HG02763 (cell line): ENCODE measurements at regions not wholly inside any gene's neighbourhood (a gene's known extent, or its start where the extent isn't known, plus 50 kb on each side); places are given as distances from the start of the nearest gene placed in this dataset.
"Not testable (repeated sequence)": the region's sequence is repeated elsewhere in the genome, so short reads cannot be mapped to it uniquely, and the experiment has no call there.

Experiments
- ATAC-seq: cut with Tn5 transposase; IDR thresholded peaks from one replicate; pipeline ENCODE4 v1.9.1; 2021; ENCODE audit warnings: mild to moderate bottlenecking, moderate library complexity; ENCODE audit not compliant: unreplicated experiment

DNA sequence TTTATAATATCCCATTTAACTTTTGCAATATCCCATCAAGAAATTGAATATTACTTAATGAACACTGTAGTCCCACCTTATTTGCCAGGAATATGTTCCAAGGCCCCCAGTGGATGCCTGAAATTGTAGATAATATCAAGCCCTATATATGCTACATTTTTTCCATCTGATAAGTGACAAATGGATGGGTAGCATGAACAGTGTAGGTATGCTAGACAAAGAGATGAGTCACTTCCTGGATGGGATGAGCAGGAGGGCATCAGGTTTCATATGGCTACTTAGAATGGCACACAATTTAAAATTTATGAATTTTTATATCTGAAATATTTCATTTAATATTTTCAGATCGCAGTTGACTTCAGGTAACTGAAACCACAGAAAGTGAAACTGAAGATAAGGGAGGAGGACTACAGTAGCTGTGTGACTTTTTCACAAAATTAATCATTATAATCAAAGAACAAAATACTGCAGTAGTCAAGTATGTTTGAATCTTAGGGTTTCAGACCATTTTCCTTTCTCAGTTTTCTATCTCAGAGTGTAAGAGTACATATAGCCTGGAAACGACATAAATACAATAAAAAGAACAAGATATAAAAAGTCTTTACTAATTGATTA lies 636.4 kb upstream of the ARRDC3 start:
- ATAC-seq, result no peak

DNA sequence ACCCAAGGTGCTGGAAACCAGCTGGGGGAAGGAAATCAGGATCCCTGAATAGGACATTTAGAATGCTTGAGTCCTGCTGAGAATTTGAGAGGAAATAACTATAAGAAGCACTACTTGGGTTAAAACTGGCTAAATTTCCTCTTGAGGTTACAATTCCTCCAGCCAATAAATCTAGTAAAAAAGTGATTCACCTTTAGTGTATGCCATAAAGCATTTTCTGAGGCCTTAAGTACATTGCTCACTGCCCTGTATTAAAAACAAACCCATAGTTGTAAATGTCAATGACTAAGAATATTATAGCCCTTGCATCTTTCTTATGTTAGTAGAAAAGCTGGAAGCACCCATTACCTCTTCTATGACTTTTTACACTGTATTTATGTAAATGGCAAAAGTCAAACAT lies 634.7 kb upstream of the ARRDC3 start:
- ATAC-seq, result no peak

DNA sequence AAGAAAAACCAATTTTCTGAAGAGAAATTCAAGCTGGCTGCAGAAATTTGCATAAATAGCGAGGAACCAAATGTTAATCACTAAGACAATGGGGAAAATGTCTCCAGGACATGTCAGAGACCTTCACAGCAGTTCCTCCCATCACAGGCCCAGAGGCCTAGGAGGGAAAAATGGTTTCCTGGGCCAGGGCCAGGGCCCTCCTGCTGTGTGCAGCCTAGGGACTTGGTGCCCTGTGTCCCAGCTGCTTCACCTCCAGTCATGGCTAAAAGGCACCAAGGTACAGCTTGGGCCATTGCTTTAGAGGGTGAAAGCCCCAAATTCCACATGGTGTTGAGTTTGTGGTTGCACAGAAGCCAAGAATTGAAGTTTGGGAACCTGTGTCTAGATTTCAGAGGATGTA lies 628.7 kb upstream of the ARRDC3 start:
- not testable (repeated sequence) for ATAC-seq

DNA sequence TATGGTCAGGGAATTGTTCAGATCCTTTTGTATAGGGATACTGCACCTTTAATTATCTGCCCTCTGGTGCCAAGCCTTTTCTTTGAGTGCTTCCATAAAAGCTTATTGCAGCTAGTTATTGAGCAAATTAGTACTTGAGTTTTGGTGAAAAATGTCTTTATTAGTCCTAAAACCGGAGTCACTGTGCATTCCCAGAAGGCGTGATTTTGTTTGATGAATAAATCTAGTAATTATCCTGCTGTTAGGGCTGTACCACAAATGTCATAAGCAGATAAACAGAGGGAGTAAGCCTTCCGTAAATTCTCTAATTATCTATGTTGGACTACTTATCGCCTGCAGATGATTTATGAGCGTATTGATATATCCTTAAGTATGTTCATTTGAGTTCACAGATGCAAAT lies 620.7 kb upstream of the ARRDC3 start:
- no peak for ATAC-seq

DNA sequence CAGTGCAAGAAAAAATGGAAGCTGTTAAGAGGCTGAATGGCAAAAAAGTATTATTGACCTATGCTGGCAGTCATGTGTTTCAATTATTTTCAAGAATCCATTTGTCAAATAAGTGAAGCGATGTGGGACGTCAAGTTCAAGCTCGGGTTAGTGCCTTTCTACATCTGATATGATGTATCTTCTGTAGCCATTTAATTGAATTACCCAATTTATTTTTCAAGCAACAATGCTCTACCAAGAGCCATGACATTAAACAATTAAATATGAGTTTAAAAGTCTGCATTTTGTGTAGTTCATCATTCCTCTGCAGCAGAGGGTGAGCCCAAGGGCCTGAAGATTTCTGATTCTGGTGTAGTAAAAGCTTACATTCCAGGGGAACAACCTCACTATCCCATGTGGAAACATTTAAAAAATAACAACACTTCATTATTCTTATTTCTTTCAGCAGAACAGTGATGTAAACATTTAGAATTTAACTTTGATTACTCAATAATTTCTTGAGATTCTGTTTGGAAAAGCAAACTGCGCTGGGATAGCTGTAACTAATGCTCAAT lies 619.7 kb upstream of the ARRDC3 start:
- no peak for ATAC-seq

DNA sequence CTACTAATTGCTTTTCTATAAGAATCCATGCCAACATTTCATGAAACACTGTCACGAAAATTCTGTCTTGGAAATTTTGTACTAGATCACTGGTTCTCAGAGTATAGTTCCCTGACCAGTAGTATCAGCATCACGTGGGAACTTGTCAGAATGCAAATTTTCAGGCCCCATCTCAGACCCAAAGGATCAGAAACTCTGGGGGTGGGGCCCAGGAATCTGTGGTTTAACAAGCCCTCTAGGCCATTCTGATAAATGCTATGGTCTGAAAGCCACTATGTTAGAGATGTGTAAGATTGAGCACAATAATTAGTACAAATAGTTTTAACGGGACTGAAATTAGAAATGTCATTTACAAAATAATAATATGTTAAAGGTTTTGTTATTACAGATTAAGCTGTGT lies 615.7 kb upstream of the ARRDC3 start:
- ATAC-seq, result no peak

DNA sequence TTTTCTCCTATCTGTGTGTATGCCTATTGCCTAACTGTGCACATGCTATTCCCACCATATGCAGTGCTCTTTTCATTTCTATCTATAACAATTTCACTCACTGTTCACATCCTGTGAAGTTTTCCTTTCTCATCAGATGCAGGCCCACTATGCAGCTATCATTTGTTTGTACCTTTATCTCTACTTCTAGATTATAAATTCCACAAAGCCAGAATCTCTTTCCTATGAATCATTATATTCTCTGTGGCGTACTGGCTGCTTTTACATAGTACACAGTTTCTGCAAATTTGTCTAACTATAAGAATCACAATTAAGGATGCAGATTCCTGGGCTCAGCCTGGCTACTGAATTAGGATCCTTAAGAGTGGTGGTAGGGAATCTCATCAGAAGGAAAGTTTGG lies 600.8 kb upstream of the ARRDC3 start:
- no peak for ATAC-seq

DNA sequence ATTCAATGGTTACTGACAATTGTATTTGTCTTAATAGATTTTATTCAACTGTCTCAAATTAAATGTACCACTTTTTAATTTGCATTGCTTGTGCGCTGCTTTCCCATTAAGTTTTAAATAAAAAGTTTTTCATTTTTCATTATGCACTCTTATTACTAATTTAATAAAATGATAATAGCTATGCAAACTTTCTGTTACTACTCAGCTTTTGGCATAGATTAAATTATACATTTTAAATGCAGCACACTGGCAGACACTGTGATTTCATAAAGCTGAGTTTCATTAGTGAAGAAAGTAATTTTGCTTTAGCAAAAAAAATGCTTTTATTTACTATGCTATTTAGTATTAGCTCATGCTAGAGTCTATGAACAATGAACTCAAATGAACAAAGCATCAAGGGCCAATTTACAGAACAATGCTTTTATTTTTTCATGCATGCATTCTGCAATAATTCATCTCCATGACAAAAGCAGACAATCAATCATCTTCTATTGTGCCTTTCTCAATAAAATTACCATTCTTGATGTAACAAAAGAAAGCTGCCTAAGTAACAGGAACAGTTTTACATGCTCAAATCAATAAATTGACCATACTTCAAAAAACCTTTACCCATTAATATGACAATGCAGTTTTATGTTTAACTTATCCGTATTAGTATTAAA lies 595.2 kb upstream of the ARRDC3 start:
- ATAC-seq, result no peak

DNA sequence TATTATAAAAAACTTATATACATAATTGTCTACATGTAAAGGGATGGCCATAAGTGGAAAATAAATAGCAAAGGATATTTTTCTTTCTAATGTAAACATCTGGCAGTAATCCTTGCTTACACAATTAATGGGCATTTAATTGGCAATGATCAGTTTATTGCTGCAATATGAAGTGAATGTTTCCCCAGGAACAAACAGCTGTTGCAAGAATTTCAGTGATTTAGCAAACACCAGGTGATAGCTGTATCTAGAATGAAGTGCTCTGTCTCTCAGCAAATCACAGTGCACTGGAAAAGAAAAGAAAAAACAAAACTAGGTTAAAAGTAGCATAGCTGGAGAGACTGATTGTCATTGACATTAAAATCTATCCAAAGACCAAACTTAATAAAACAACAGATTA lies 594.5 kb upstream of the ARRDC3 start:
- no peak for ATAC-seq

DNA sequence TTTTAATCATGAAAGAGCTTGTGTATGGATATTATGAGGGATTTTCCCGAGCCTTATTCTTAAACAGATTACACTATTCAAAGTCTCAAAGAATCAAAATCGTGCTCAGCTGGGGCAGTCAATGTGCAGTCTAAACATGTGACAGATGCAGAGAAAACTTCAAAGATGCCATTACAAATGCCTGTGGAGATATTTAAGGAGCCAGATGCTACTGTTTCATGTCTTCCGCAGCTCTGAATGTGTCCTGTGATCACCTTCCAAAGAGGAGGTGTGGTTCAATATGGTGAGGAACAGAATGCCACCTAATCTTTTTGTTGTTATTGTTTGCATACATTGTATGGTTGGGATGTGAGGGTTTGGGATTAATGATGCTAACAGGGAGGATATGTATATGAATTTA lies 593.3 kb upstream of the ARRDC3 start:
- no peak for ATAC-seq

DNA sequence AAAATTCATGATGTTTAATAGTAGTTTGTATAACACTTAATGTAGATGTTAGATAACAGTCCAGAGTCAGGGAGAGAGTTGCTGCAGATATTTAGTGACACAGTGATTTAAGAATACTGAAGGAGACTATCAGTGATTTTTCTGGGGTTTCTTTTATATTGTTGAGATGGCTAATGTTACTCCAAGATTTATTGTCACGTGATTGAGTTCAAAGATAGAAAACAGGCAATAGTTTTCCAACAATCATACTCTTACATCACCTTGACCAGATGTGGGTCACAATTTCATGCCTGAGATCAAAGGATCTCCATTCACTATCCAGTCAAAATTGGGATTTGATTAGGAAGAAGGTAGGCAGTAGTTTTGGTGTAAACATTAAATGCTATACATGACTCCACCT lies 580.0 kb upstream of the ARRDC3 start:
- no peak for ATAC-seq

DNA sequence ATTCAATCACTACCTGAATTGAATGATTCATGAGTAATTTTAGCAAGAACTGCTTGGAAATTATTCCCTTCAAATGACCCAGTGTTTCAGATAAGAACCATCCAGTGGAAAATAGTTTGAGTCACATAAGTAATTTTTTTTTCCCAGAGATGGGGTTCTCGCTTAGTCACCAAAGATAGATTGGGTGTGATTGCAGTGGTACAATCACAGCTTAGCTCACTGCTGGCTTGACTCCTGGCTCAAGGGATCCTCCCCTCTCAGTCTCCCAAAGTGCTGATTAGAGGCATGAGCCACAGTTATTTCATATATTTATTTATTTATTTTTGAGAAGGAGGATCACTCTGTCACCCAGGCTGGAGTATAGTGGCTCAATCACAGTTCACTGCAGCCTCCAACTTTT lies 574.5 kb upstream of the ARRDC3 start:
- ATAC-seq, result no peak

DNA sequence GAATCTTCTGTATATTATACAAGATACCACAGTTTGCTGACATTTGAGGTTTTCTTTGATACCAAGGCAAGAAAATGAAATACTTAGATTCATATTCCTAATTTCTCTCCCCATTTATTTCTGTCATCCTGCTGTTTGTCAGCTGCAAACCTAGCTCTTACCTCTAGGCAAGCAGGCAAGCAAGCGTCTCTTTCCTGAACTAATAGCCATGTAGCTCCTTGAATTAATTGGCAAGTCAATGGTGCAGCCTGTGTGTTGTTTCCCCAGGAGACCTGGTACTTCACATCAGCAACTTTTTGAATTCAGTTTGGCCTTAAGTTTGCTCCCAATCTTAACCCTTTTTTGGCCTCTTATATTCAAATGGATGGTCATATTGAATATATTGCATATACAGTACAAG lies 573.6 kb upstream of the ARRDC3 start:
- ATAC-seq, result no peak

DNA sequence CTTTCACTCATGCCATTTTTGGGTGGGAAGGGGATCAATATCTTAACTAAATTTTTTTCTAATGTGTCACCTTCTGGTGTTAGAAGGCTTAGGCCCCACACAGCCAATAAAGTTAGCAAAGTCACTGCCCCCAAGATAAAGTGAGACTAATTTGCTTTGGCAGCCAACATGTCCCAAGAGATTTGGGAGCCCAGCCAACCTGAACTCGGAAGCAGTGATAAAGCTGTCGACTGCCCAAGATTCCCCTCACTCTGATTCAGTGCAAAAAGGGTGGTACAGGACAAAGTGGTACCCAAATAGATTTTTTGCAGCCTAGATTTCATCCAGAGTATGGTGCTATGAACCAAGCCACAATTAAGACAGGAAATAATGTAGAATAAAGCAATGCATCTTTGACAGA lies 572.5 kb upstream of the ARRDC3 start:
- ATAC-seq, result no peak

DNA sequence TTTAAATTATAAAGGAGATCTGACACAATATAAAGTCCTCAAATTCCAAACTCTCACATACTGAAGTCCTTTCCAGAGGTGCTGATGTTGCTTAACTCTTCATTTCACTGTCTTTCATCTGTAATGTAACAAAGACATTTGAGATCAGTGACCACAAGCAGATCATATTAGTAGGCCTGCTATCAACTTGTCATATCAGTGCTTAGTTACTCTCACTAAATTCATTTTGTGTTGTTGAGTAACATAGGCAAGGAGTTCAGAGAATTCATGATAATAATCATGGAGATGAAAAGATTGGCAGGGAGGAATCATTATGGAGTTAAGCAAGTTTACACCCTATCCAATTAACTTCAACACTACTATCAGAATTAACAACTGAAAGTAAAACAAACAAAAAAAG lies 571.0 kb upstream of the ARRDC3 start:
- ATAC-seq, result no peak

DNA sequence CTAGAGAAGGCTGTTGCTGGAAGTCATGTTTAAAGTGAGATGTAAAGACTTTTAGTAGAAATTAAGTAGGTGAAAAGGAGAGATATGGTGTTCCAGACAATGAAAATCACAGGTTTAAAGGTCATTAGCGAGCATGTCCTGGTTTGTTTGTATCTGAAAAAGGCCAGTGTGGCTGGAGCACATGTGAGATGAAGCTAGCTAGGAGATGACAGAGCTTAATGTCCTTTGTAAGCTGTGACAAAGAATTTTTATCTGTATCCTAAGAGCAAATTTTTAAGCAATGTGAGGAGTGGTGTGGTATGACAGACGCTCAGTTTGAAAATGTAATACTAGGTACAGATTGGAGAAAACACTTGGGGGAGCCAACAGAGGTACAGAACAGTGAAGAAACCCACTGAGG lies 567.2 kb upstream of the ARRDC3 start:
- ATAC-seq, result no peak

DNA sequence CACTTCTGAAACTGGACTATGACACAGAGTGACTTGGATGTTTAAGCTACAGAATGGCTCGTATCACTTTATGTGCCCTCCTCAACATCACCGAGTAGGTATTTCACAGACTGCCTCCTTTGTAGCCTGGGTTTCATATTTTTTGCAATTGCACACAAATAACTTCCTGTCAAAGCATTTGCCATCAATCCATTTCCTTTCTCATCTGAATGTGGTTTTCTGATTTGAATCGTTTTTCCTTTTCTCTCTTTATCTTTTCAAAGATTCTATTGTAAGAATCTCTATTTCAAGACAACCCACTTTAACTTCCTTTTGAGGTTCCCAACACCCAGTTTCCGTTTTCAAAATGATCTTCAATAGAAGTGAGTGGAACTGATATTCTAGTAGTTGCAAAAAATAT lies 563.8 kb upstream of the ARRDC3 start:
- ATAC-seq, result no peak

DNA sequence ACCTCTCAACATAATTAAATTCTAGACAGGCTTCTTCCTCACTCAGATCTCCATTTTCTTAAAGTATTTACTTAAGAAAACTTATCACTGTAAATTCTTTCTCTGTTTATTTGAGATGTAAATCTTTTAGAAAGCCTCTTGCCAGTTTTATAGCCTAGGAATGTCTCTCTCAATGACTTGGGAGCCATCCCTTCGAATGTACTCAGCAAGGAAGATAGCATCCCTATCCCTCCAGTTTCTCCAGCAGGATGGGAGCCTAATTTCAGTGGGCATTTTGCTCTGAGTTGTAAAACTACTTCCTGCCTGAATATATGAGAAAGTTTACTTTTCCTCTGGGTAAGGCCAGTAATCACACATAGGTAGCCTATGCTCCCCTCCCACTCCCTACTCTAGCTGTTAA lies 558.5 kb upstream of the ARRDC3 start:
- no peak for ATAC-seq

DNA sequence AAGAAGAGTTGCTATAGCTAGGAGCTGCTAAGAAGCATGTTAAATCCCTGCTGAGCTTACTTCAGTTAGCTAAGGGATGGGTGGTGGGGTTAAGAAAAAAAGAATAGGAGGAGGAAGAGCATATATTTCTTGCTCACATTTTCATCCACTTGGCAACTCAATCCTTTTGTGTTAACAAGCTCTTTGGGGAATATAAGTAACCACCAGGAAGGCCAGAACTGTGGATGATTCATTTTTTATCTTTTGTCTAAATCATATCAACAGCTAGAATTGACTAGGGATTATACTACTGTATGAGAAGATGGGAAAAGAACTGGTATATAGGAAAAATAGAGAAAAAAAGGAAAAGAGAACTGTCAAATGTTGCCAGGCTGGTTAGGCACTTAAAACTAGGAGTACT lies 555.3 kb upstream of the ARRDC3 start:
- ATAC-seq, result no peak

DNA sequence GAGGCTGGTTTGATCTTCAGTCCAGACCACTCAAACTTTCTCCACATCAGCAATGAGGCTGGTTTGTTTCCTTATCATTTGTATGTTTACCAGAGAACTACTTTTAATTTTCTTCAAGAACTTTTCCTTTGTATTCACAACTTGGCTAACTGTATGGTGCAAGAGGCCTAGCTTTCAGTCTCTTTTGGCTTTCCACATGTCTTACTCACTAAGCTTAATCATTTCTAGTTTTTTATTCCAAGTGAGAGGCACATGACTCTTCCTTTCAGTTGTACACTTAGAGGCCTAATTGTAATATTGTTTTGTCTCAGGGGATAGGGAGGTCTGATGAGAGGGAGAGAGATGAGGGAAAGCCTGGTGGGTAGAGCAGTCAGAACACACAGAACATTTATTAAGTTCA lies 554.0 kb upstream of the ARRDC3 start:
- no peak for ATAC-seq

DNA sequence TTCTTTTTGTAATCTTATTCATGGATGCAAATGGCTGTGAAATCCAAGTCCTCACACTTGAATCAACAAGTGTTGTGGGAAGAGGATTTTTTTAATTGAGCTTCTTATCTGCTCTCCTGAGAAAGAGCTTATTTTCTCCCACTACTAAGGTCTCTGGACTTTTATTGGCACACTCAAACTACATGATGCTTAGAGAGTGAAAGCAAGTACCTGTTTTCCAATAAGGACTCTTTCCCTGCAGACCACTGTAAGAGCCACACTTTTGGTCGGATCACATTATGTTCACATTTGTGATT lies 546.4 kb upstream of the ARRDC3 start:
- ATAC-seq, result no peak

DNA sequence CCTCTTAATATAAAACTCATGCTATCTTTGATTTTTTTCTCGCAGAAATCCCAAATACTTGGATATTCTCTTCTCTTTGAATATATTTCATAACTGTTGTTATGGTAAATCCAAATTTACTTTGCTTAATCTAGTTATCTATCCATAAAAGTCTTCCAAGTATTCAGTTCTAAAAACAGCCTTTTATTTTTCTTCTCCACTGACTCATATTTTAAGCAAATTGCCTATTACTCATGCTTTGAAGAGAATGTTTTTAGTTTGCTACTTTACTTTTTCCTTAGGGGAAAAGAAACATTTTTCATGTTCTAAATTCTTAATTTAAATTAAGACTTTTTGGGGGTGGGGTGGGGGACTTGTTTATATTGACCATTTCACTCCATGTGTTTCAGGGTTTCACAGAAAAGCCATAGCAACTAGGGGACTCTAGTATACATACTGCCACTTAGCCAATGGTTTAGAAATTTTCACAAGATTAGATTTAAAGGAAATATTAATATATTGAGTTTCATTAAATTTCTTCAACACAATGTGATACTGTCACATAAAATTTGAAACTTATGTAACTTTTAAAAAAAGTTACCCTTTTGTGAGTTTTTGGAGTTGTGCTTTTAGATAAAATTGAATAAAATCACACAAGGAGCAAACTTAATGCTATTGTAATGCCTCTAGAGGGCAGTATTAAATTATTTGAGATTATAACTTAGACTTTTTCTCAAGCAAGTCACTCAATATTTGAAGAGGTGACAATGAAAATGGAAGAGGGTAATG lies 545.8 kb upstream of the ARRDC3 start:
- no peak for ATAC-seq
